ENCODE measurements at regions not wholly inside any gene's neighbourhood (a gene's known extent, or its start where the extent isn't known, plus 50 kb on each side); places are given as distances from the start of the nearest gene placed in this dataset.
"Not testable (repeated sequence)": the region's sequence is repeated elsewhere in the genome, so short reads cannot be mapped to it uniquely, and the experiment has no call there.

- H3K4me3 ChIP-seq; H3K36me3 ChIP-seq; H3K27me3 ChIP-seq; intact Hi-C loops (cut with DNase I; ENCODE audit: low total_unique reads); H3K27ac ChIP-seq; H3K4me1 ChIP-seq: not testable (repeated sequence)
- H3K9me3 ChIP-seq: peaks cover 0 to 20% (median 0%) of the 10 kb centered on the region in 3 donors
- DNase-seq: peak in 1 of 2 donors; percentile 48
Observed at GRCh38 chr15:20240366-20240917, 301.2 kb downstream of the GOLGA6L6 start.

GRCh38 chr15:20239186-20239585 is 302.4 kb downstream of the GOLGA6L6 start:
- intact Hi-C loops (cut with DNase I; ENCODE audit: low total_unique reads): not testable (repeated sequence)
- H3K9me3 ChIP-seq: peaks cover 0 to 17% (median 0%) of the 10 kb centered on the region in 3 donors

DNA sequence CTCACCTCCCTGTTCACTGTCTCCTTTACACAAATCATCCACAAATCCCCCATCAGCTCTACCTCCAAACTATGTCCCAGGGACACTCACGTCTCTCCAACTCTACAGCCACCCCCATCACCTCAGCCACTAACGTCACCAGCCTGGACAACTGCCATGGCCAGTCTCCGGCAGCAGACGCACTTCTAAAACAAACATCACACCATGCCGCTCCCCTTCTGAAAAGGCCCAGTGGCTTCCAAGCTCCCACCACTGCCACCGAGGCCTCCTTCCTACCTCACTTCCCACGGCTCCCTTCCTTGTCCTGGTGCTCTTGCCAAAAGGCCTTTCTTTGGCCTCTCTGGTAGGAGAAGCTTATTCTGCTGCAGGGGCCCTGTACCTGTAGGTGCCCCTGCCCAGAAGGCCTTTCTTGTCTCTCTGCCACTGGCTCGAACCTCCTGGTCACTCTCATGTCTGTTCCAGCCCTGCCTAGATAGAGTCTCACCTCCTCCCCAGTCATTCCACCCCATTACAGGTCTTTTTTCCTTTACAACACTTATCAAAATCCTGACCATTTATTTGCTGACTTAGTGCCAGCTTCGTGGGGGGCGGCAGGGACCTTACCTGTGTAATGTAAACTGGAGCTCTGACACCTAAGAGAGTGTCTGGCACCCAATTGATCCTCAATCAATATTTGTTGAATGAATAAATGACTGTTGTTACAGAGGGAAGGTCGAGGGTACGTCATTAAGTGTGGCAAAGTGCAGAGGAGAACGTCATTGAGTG is 304.2 kb downstream of the GOLGA6L6 start:
- DNase-seq; H3K4me3 ChIP-seq; H3K27ac ChIP-seq; H3K36me3 ChIP-seq; H3K4me1 ChIP-seq; H3K27me3 ChIP-seq; intact Hi-C loops (cut with DNase I; ENCODE audit: low total_unique reads): not testable (repeated sequence)
- peaks cover 0 to 17% (median 0%) of the 10 kb centered on the region in 3 donors for H3K9me3 ChIP-seq

More at GRCh38 chr15:20239186-20239585, 302.4 kb downstream of the GOLGA6L6 start:
- not testable (repeated sequence) for H3K4me1 ChIP-seq, H3K36me3 ChIP-seq, H3K27ac ChIP-seq, H3K4me3 ChIP-seq, H3K27me3 ChIP-seq
- peak in 1 of 2 donors; percentile 40 for DNase-seq

DNA sequence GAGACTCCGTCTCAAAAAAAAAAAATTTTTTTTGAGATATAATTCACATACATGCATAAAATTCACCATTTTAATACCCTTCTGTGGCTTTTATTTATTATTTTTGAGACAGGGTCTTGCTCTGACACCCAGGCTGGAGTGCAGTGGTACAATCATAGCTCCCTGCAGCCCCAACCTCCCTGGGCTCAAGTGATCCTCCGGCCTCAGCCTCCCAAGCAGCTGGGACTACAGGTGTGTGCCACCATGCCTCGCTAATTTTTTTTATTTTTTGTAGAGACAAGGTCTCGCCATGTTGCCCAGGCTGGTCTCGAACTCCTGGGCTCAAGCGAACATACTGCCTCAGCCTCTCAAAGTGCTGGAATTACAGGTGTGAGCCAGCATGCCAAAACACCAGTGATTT is 305.9 kb downstream of the GOLGA6L6 start:
- H3K4me3 ChIP-seq; intact Hi-C loops (cut with DNase I; ENCODE audit: low total_unique reads); H3K36me3 ChIP-seq; H3K4me1 ChIP-seq; H3K27ac ChIP-seq; H3K27me3 ChIP-seq: not testable (repeated sequence)
- DNase-seq: peak in 1 of 2 donors; percentile 35
- peaks cover 0 to 17% (median 0%) of the 10 kb centered on the region in 3 donors for H3K9me3 ChIP-seq

- H3K27me3 ChIP-seq; H3K27ac ChIP-seq; H3K4me3 ChIP-seq; H3K4me1 ChIP-seq; intact Hi-C loops (cut with DNase I; ENCODE audit: low total_unique reads); H3K9me3 ChIP-seq; H3K36me3 ChIP-seq: not testable (repeated sequence)
- peak in 1 of 2 donors; percentile 43 for DNase-seq
Observed at GRCh38 chr15:20234006-20234540, 307.5 kb downstream of the GOLGA6L6 start.

DNA sequence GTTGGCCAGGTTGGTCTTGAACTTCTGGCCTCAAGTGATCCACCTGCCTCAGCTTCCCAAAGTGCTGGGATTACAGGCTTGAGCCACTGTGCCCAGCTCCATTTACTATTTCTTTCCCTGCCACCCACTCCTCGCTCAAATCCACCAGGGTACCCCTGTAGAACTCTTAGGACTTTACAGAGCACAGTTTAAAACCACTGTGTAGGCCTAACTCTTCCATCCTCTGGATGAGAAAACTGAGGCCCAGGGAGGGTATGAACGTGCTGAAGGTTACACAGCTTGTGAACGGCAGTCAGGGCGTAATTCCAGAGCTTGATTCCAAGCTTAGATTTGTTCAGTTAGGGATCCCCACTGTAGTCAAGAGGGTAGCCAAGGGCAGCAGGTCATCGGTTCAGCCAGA is 309.1 kb downstream of the GOLGA6L6 start:
- H3K27me3 ChIP-seq; H3K4me1 ChIP-seq; DNase-seq; H3K4me3 ChIP-seq; H3K36me3 ChIP-seq; H3K9me3 ChIP-seq; intact Hi-C loops (cut with DNase I; ENCODE audit: low total_unique reads); H3K27ac ChIP-seq: not testable (repeated sequence)

DNA sequence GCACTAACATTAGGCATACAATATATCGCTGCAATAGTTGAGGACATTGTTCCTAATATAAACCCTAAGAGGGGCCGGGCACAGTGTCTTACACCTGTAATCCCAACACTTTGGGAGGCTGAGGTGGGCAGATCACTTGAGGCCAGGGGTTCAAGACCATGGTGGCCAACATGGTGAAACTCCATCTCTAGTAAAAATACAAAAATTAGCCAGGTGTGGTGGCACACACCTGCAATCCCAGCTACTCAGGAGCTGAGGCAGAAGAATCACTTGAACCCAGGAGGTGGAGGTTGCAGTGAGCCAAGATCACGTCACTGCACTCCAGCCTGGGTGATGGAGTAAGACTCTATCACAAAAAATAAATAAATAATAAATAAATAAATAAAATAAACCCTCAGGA is 310.9 kb downstream of the GOLGA6L6 start:
- intact Hi-C loops (cut with DNase I; ENCODE audit: low total_unique reads); H3K27me3 ChIP-seq; H3K4me3 ChIP-seq; H3K4me1 ChIP-seq; H3K9me3 ChIP-seq; H3K36me3 ChIP-seq; H3K27ac ChIP-seq; DNase-seq: not testable (repeated sequence)

- H3K9me3 ChIP-seq; H3K4me3 ChIP-seq; H3K27me3 ChIP-seq; H3K36me3 ChIP-seq; DNase-seq; H3K27ac ChIP-seq; intact Hi-C loops (cut with DNase I; ENCODE audit: low total_unique reads); H3K4me1 ChIP-seq: not testable (repeated sequence)
Observed at GRCh38 chr15:20228791-20229190, 312.8 kb downstream of the GOLGA6L6 start.

GRCh38 chr15:20227119-20227853 is 314.3 kb downstream of the GOLGA6L6 start:
- intact Hi-C loops (cut with DNase I; ENCODE audit: low total_unique reads); DNase-seq; H3K27me3 ChIP-seq; H3K9me3 ChIP-seq; H3K27ac ChIP-seq; H3K4me3 ChIP-seq; H3K4me1 ChIP-seq; H3K36me3 ChIP-seq: not testable (repeated sequence)

DNA sequence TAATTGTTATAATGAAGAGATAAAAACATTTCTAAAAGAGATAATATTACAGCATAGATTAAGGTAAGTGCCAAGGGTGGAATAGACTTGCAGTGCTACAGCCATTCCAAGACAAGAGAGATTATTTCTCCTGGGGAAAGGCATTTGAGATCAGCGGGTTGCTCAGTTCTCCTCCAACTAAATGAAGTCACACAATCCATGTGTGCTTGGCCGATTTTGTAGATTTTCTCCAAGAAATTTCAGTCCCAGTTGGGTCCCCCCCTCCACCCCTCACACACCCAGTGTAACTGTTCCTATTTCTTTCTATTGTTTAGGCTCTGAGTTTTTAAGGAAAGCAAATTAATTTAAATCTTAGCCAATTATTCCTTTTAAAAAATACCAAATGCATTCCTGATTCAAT is 315.1 kb downstream of the GOLGA6L6 start:
- H3K4me3 ChIP-seq; H3K27ac ChIP-seq; H3K36me3 ChIP-seq; DNase-seq; H3K9me3 ChIP-seq; H3K27me3 ChIP-seq; H3K4me1 ChIP-seq; intact Hi-C loops (cut with DNase I; ENCODE audit: low total_unique reads): not testable (repeated sequence)

DNA sequence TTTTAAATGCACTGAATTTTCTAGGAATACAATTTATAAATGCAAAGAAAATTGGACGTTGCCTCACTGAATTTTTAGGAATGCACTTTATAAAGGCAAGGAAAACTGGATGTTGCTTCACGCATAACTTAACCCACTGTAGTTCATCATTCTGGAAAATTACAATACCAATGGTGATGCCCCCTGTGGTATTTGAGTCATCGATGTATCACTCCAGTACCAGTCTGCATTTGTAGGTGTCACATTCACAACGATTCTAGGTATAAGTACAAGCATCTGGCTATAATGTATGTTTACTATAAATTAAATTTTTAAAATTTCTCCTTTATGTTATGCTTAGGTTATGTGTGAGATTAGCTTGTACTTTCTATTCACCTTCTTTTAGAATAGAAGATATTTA is 320.5 kb downstream of the GOLGA6L6 start:
- H3K4me3 ChIP-seq; H3K36me3 ChIP-seq; DNase-seq; intact Hi-C loops (cut with DNase I; ENCODE audit: low total_unique reads); H3K27me3 ChIP-seq; H3K4me1 ChIP-seq; H3K27ac ChIP-seq; H3K9me3 ChIP-seq: not testable (repeated sequence)

- H3K27ac ChIP-seq; DNase-seq; H3K4me3 ChIP-seq; H3K36me3 ChIP-seq; intact Hi-C loops (cut with DNase I; ENCODE audit: low total_unique reads); H3K27me3 ChIP-seq; H3K9me3 ChIP-seq; H3K4me1 ChIP-seq: not testable (repeated sequence)
Observed at GRCh38 chr15:20219171-20219570, 322.4 kb downstream of the GOLGA6L6 start.

DNA sequence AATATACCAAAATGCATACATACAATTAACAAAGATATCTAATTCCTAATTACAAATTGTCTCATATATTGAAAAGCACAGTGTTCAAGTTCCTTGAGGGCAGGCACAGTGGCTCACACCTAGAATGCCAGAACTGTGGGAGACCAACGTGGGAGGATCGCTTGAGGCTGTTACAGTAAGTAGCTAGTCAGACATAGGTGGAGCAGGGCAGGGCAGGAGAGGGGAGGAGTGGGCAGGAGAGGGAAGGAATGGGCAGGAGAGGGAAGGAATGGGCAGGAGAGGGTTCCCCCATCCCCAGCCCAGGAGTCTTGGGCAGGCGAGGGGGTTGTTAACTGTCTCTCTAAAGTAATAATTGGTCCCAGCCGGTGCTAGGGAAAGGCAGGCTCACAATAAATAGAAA is 325.9 kb downstream of the GOLGA6L6 start:
- H3K36me3 ChIP-seq; H3K4me1 ChIP-seq; intact Hi-C loops (cut with DNase I; ENCODE audit: low total_unique reads); H3K4me3 ChIP-seq; DNase-seq; H3K27me3 ChIP-seq; H3K9me3 ChIP-seq; H3K27ac ChIP-seq: not testable (repeated sequence)

DNA sequence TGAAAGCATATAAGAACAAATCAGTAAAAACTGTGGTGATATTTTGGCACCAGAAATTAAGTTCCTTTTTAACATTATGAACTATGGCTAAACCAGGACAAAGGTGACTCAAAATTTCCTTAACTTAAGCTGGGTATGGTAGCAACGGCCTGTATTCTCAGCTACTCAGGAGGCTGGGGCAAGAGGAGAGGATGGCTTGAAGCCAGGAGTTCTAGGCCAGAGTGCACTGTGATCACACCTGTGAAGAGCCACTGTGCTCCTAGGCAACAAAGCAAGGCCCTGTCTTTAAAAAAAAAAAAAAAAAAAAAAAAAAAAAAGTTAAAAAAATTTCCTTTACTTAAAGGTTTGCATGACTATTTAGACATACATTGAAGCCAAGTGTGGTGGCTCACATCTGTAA is 327.5 kb downstream of the GOLGA6L6 start:
- H3K9me3 ChIP-seq; H3K4me1 ChIP-seq; H3K36me3 ChIP-seq; H3K27ac ChIP-seq; H3K4me3 ChIP-seq; H3K27me3 ChIP-seq; intact Hi-C loops (cut with DNase I; ENCODE audit: low total_unique reads); DNase-seq: not testable (repeated sequence)

Data from tibial artery (tissue), 4 donors.